SK-N-SH treated with all-trans-retinoic acid at 6 μM for 48 hours (cell line): ENCODE measurements at regions not wholly inside any gene's neighbourhood (a gene's known extent, or its start where the extent isn't known, plus 50 kb on each side); places are given as distances from the start of the nearest gene placed in this dataset.
A peak's percentile ranks its signal among the peaks of the same experiment; 100 is the strongest.

Experiments
- ATAC-seq: fragments of 200-7000 bp; cut with Tn5 transposase; 3 replicates; pipeline ENCODE4 v1.9.1; 2020; ENCODE audit warnings: mild to moderate bottlenecking, moderate library complexity
- ARNTL ChIP-seq: fragments of 450-650 bp; formaldehyde crosslinking; IDR thresholded peaks from 2 replicates; pipeline ENCODE4 v1.5.0; 2020; ENCODE audit warnings: low read depth, mild to moderate bottlenecking, moderate library complexity, borderline replicate concordance
- BACH2 ChIP-seq: fragments of 250-450 bp; sonication (Bioruptor Pico); IDR thresholded peaks from 2 replicates; pipeline ENCODE4 v1.9.0; 2021; ENCODE audit warnings: mild to moderate bottlenecking, borderline replicate concordance
- CREB5 ChIP-seq: fragments of 250-450 bp; sonication (Bioruptor Pico); IDR thresholded peaks from 2 replicates; pipeline ENCODE4 v1.5.1; 2020; ENCODE audit warnings: low read depth, mild to moderate bottlenecking, moderate library complexity
- CSDC2 ChIP-seq: fragments of 250-450 bp; sonication (Bioruptor Pico); IDR thresholded peaks from 2 replicates; pipeline ENCODE4 v1.5.0; 2020; ENCODE audit warnings: mild to moderate bottlenecking, moderate library complexity
- CSRNP3 ChIP-seq: fragments of 250-450 bp; sonication (Bioruptor Pico); IDR thresholded peaks from 2 replicates; pipeline ENCODE4 v1.5.1; 2021; ENCODE audit warnings: mild to moderate bottlenecking, moderate library complexity
- ESRRG ChIP-seq: fragments of 250-450 bp; sonication (Bioruptor Pico); IDR thresholded peaks from 2 replicates; pipeline ENCODE4 v1.6.1; 2021; ENCODE audit warnings: mild to moderate bottlenecking
- GLIS3 ChIP-seq: fragments of 250-450 bp; sonication (Bioruptor Pico); IDR thresholded peaks from 2 replicates; pipeline ENCODE4 v1.5.0; 2020; ENCODE audit warnings: mild to moderate bottlenecking, moderate library complexity
- ISL1 ChIP-seq: fragments of 250-450 bp; sonication (Bioruptor Pico); IDR thresholded peaks from 2 replicates; pipeline ENCODE4 v2.1.2; 2022; ENCODE audit warnings: mild to moderate bottlenecking, moderate library complexity
- PPARA ChIP-seq: fragments of 250-450 bp; sonication (Bioruptor Pico); IDR thresholded peaks from 2 replicates; pipeline ENCODE4 v1.5.0; 2020; ENCODE audit warnings: mild to moderate bottlenecking, borderline replicate concordance
- RARB ChIP-seq: fragments of 250-450 bp; sonication (Bioruptor Pico); IDR thresholded peaks from 2 replicates; pipeline ENCODE4 v1.8.0; 2021; ENCODE audit warnings: mild to moderate bottlenecking, moderate library complexity
- SNAI2 ChIP-seq: fragments of 250-450 bp; sonication (Bioruptor Pico); IDR thresholded peaks from 2 replicates; pipeline ENCODE4 v1.5.0; 2020; ENCODE audit warnings: mild to moderate bottlenecking, moderate library complexity
- TCF4 ChIP-seq: fragments of 250-450 bp; sonication (Bioruptor Pico); IDR thresholded peaks from 2 replicates; pipeline ENCODE4 v1.8.0; 2021; ENCODE audit warnings: mild to moderate bottlenecking, moderate library complexity, borderline replicate concordance
- TOX ChIP-seq: fragments of 250-450 bp; sonication (Bioruptor Pico); IDR thresholded peaks from 2 replicates; pipeline ENCODE4 v1.8.0; 2021; ENCODE audit warnings: mild to moderate bottlenecking, moderate library complexity, borderline replicate concordance
- TSHZ2 ChIP-seq: fragments of 250-450 bp; sonication (Bioruptor Pico); IDR thresholded peaks from 2 replicates; pipeline ENCODE4 v1.5.0; 2020; ENCODE audit warnings: mild to moderate bottlenecking, moderate library complexity
- ZC3H10 ChIP-seq: fragments of 250-450 bp; sonication (Bioruptor Pico); IDR thresholded peaks from 2 replicates; pipeline ENCODE4 v1.5.1; 2021; ENCODE audit warnings: mild to moderate bottlenecking, moderate library complexity
- ZFP3 ChIP-seq: fragments of 250-450 bp; sonication (Bioruptor Pico); IDR thresholded peaks from 2 replicates; pipeline ENCODE4 v1.5.0; 2020; ENCODE audit warnings: mild to moderate bottlenecking, moderate library complexity
- ZFP30 ChIP-seq: fragments of 450-650 bp; formaldehyde crosslinking; IDR thresholded peaks from 2 replicates; pipeline ENCODE4 v1.5.0; 2022; ENCODE audit warnings: mild to moderate bottlenecking, moderate library complexity
- ZNF565 ChIP-seq: fragments of 450-650 bp; formaldehyde crosslinking; conservative IDR thresholded peaks from 2 replicates; pipeline ENCODE4 v1.5.0; 2020; ENCODE audit warnings: low read depth, mild to moderate bottlenecking, moderate library complexity
- ZNF70 ChIP-seq: fragments of 450-650 bp; formaldehyde crosslinking; IDR thresholded peaks from 2 replicates; pipeline ENCODE4 v1.5.0; 2020; ENCODE audit warnings: mild to moderate bottlenecking, moderate library complexity
- TF ChIP-seq, protein P1 (sequence below): fragments of 250-450 bp; sonication (Bioruptor Pico); IDR thresholded peaks from 2 replicates; pipeline ENCODE4 v1.8.0; 2021; ENCODE audit warnings: low read depth, mild to moderate bottlenecking, moderate library complexity, borderline replicate concordance

DNA sequence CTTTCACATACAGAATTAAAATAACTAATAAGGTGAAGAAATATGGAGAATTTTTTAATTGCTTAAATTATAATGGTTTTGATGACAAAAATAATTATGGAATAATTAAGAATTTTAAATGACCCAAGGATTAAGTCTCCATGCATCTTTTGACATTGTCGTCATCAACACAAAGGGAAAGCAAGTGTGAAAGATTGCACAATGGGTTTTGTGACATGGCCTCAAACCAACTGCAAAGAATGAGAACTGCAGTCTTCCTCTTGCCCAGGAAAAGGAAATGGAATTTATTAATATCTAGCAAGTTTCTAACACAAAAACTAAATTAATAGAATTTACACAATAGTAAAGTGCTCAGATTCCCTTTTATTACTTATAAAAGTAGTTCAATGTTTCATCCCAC, 329.1 kb upstream of the PKDCC start (continued):
- TF ChIP-seq TSHZ2: no peak
- no peak for TF ChIP-seq CREB5 (CRISPR knock-in tag)

DNA sequence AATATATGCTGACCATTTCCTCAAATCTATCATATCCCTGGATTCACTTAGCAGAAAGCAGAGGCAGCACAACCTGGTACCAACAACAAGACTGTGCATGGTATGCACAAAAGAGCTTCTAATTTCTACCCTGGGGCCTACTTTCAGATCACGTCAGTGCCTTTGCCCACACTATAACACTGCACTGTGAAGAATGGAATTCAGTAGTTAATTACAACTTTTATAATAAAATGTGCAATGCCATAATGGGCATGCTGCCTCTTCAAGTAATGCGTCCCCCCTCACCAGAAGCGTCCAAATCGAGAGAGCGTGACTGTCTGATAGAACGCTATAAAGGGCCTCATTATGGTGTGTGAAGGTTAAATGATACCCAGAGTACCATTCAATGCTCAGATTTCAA, 328.1 kb upstream of the PKDCC start:
- TF ChIP-seq PPARA (CRISPR knock-in tag) (no peak), CREB5 (CRISPR knock-in tag) (no peak)
- ATAC-seq: no peak

GRCh38 chr2:41720331-41721251, 327.2 kb upstream of the PKDCC start:
- peak; percentile 37; the same call in 2 of the 3 replicates for ATAC-seq
- TF ChIP-seq ZNF565 (no peak), ZFP30 (CRISPR knock-in tag) (no peak)

DNA sequence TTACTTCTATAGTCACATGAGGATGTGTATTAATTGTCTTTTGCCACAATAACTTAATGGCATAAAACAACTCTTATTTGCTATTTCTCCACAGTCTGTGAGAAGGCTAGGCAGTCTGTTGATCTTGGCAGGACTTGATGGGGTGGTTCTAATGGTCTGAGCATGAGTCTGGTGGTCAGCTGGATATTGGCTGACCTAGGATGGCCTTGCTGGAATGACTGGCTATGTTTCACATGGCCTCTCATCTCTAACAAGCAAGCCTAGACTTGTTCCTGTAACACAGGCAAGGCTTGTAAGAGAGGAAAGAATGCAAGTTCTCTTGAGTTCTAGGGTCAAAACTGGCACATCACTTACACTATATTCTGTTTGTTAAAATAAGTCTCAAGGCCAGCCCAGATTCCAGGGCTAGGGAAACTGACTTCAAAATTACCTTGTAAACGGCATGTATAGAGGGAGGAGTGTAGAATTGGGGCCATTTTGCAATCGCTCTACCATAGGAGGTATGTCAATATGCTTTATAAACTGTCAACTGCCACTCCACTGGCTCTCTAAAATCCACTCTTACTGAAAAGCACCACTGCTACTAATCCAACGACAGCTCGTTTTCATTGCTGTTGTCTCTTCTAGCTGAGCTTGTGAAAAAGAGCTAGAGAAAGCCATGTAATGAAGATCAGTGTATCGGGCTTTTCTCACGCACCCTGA, 325.0 kb upstream of the PKDCC start:
- ATAC-seq: no peak; the same call in 2 of the 3 replicates
- TF ChIP-seq SNAI2: no peak
- no peak for TF ChIP-seq ZFP3 (CRISPR knock-in tag)
- TF ChIP-seq GLIS3: no peak
- no peak for TF ChIP-seq RARB (CRISPR knock-in tag)
- TF ChIP-seq ARNTL (CRISPR knock-in tag): no peak
- no peak for TF ChIP-seq BACH2 (CRISPR knock-in tag)
- TF ChIP-seq ZNF565: no peak
- no peak for TF ChIP-seq ISL1 (CRISPR knock-in tag)
- TF ChIP-seq, protein P1, sequence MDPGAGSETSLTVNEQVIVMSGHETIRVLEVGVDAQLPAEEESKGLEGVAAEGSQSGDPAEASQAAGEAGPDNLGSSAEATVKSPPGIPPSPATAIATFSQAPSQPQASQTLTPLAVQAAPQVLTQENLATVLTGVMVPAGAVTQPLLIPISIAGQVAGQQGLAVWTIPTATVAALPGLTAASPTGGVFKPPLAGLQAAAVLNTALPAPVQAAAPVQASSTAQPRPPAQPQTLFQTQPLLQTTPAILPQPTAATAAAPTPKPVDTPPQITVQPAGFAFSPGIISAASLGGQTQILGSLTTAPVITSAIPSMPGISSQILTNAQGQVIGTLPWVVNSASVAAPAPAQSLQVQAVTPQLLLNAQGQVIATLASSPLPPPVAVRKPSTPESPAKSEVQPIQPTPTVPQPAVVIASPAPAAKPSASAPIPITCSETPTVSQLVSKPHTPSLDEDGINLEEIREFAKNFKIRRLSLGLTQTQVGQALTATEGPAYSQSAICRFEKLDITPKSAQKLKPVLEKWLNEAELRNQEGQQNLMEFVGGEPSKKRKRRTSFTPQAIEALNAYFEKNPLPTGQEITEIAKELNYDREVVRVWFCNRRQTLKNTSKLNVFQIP: no peak
- no peak for TF ChIP-seq TSHZ2
- TF ChIP-seq CSRNP3 (CRISPR knock-in tag): no peak
- TF ChIP-seq TOX (CRISPR knock-in tag): no peak
- TF ChIP-seq ESRRG (CRISPR knock-in tag): no peak
- no peak for TF ChIP-seq ZC3H10 (CRISPR knock-in tag)
- TF ChIP-seq CSDC2 (CRISPR knock-in tag): no peak
- no peak for TF ChIP-seq ZNF70 (CRISPR knock-in tag)
- no peak for TF ChIP-seq TCF4 (CRISPR knock-in tag)
